Ishikawa (cell line): ENCODE measurements at regions not wholly inside any gene's neighbourhood (a gene's known extent, or its start where the extent isn't known, plus 50 kb on each side); places are given as distances from the start of the nearest gene placed in this dataset.

ENCODE experiments used
- CEBPB ChIP-seq: IDR thresholded peaks from 2 replicates; pipeline ENCODE4 v1.6.1; 2012
- CREB1 ChIP-seq: IDR thresholded peaks from 2 replicates; pipeline ENCODE4 v1.6.1; 2012; ENCODE audit warnings: low read depth
- EGR1 ChIP-seq: IDR thresholded peaks from 2 replicates; pipeline ENCODE4 v1.6.1; 2012
- EP300 ChIP-seq: IDR thresholded peaks from 2 replicates; pipeline ENCODE4 v1.6.1; 2012; ENCODE audit warnings: borderline replicate concordance
- FOXM1 ChIP-seq: IDR thresholded peaks from 2 replicates; pipeline ENCODE4 v1.6.1; 2012; ENCODE audit warnings: low read depth, borderline replicate concordance
- NFIC ChIP-seq: IDR thresholded peaks from 2 replicates; pipeline ENCODE4 v1.6.1; 2012
- RAD21 ChIP-seq: IDR thresholded peaks from 2 replicates; pipeline ENCODE4 v1.6.1; 2012; ENCODE audit warnings: low read depth
- REST ChIP-seq: IDR thresholded peaks from 2 replicates; pipeline ENCODE4 v1.6.1; 2012; ENCODE audit warnings: low read depth, mild to moderate bottlenecking
- TAF1 ChIP-seq: IDR thresholded peaks from 2 replicates; pipeline ENCODE4 v1.6.1; 2012; ENCODE audit warnings: low read depth, mild to moderate bottlenecking
- TCF12 ChIP-seq: IDR thresholded peaks from 2 replicates; pipeline ENCODE4 v1.6.1; 2012; ENCODE audit warnings: low read depth
- TEAD4 ChIP-seq: IDR thresholded peaks from 2 replicates; pipeline ENCODE4 v1.6.1; 2012
- YY1 ChIP-seq: IDR thresholded peaks from 2 replicates; pipeline ENCODE4 v1.6.1; 2012; ENCODE audit warnings: low read depth
- ZBTB7A ChIP-seq: IDR thresholded peaks from 2 replicates; pipeline ENCODE4 v1.6.1; 2012; ENCODE audit warnings: low read depth
- TF ChIP-seq, protein P1 (sequence below): IDR thresholded peaks from 2 replicates; pipeline ENCODE4 v1.6.1; 2012
- TF ChIP-seq, protein P2 (sequence below): IDR thresholded peaks from 2 replicates; pipeline ENCODE4 v1.6.1; 2012

DNA sequence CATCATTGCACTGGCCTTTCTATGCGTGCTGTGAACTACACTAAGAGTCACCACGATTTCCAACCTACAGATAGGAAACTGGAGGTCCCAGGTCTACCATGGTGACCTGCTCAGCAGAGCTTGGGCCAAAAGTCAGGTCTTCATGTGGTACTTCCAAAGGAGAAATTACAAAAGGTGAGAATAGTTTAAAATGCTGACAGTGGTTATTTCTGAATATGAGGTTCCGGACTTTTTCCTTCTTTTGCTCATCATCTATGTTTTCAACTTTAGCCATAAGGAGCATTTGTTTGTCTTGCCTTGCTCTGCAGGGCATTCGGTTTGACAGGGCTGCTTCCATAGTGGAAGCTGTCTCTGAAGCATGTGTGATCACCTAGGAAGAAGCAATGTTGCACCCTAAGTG, 282.1 kb upstream of the IRX1 start:
- no peak for TF ChIP-seq EP300
- TF ChIP-seq EGR1 = no peak
- TF ChIP-seq, protein P1, sequence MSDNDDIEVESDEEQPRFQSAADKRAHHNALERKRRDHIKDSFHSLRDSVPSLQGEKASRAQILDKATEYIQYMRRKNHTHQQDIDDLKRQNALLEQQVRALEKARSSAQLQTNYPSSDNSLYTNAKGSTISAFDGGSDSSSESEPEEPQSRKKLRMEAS = no peak
- no peak for TF ChIP-seq FOXM1
- TF ChIP-seq, protein P2, sequence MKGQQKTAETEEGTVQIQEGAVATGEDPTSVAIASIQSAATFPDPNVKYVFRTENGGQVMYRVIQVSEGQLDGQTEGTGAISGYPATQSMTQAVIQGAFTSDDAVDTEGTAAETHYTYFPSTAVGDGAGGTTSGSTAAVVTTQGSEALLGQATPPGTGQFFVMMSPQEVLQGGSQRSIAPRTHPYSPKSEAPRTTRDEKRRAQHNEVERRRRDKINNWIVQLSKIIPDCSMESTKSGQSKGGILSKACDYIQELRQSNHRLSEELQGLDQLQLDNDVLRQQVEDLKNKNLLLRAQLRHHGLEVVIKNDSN = no peak
- TF ChIP-seq CREB1 = no peak
- TF ChIP-seq RAD21 = no peak
- TF ChIP-seq TEAD4 = no peak

GRCh38 chr5:3312299-3312698, 283.3 kb upstream of the IRX1 start:
- no peak for TF ChIP-seq FOXM1
- no peak for TF ChIP-seq EP300
- no peak for TF ChIP-seq CREB1
- TF ChIP-seq NFIC = no peak
- TF ChIP-seq TCF12 = no peak
- no peak for TF ChIP-seq TAF1
- TF ChIP-seq ZBTB7A = no peak
- no peak for TF ChIP-seq RAD21

- TF ChIP-seq TEAD4 (no peak), TAF1 (no peak), REST (no peak), CREB1 (no peak), FOXM1 (no peak), CEBPB (no peak), YY1 (no peak), TCF12 (no peak), RAD21 (no peak), ZBTB7A (no peak), EGR1 (no peak), EP300 (no peak), NFIC (no peak)
- TF ChIP-seq, protein P2 = no peak
- TF ChIP-seq, protein P1 = no peak
Measured at GRCh38 chr5:3311433-3311832, 284.2 kb upstream of the IRX1 start.

GRCh38 chr5:3310541-3311261, 284.9 kb upstream of the IRX1 start:
- TF ChIP-seq, protein P2 = no peak
- TF ChIP-seq FOXM1 (no peak), CREB1 (no peak), EP300 (no peak)

DNA sequence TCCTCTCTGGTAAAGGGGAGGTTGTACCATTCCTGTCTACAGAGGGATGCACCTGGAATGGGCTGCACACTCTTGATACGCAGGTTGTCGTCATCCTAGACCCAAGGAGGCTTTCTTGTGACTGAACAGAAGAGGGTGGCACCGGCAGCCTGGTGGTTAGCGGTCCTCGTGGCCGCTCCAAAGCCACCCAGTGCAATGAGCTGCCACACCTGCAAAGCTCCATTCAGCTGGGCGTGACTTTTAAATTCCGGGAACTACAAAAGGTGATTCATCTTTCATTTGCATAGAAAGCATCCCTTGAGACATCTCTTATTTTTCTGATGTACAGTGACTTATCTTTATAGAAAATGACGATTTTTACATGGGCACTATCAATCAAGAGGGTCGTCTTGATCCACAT, 286.1 kb upstream of the IRX1 start:
- TF ChIP-seq CREB1 (no peak), ZBTB7A (no peak), YY1 (no peak), EP300 (no peak), CEBPB (no peak)

DNA sequence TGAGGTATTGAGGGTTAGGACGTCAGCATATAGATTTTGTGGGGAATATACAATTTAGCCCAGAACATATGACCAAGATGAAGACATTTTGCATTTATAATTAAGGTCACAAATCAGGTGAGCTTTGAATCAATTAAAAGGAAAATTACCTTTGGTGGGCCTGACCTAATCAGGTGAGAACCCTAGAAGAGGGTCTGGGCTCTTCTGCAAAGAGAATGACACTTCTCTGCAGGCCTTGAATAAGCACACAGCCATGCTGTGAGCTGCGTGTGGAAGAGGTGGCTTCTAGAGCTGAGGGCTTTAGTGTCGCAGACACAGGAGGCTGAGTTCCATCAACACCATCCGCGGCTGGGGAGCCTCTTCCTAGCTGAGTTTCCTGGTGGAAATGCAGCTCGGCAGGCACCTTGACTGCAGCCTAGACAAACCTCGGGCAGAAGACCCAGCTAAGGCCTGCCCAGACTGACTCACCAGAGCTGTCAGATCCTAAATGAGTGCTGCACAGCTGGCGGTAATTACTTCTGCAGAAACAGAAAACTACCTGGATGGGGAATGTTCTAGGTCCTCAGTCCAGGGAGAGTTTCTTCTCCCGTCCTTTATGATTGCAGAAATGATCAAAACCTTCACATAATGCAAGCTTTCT, 287.5 kb upstream of the IRX1 start:
- TF ChIP-seq ZBTB7A (no peak), TAF1 (no peak), TEAD4 (no peak)

DNA sequence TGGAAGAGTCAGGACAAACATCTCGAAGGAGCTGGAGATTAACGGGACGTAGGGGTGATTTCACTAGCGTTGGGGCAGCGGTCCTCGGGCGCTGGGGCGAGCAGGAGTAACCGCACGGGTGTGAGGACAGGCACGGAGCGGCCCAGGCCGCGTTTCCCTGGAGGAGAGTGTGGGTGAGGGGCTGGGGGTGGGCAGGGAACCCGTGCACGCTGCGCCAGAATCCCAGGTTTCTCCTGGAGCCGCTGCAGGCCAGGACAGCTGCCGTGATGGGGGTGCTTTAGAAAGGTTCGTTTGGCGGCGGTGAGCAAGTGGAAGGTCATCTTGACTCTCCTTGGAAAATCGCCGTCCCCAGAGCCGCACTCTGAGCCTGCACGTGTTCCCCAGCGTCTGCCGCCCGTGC, 290.2 kb upstream of the IRX1 start:
- TF ChIP-seq EGR1 = no peak
- TF ChIP-seq, protein P2 = no peak
- TF ChIP-seq, protein P1 = no peak
- TF ChIP-seq FOXM1 = no peak
- TF ChIP-seq NFIC = no peak
- no peak for TF ChIP-seq REST
